HK-2 (cell line): ENCODE measurements at regions not wholly inside any gene's neighbourhood (a gene's known extent, or its start where the extent isn't known, plus 50 kb on each side); places are given as distances from the start of the nearest gene placed in this dataset.

Experiments
- DNase-seq: peaks from one replicate; pipeline ENCODE4 v3.0.0-alpha.2; 2018; ENCODE audit not compliant: unreplicated experiment

GRCh38 chr7:423312-424260, 96.1 kb downstream of the PDGFA start:
- DNase-seq: no peak

- DNase-seq: no peak
These were observed 95.2 kb downstream of the PDGFA start for GRCh38 chr7:424301-424935.

GRCh38 chr7:424961-425793, 94.5 kb downstream of the PDGFA start:
- DNase-seq: no peak

- DNase-seq: no peak
These were observed 93.9 kb downstream of the PDGFA start for GRCh38 chr7:425794-426188.

- DNase-seq: no peak
These were observed 93.1 kb downstream of the PDGFA start for GRCh38 chr7:426510-426909.

- DNase-seq: no peak
These were observed 92.0 kb downstream of the PDGFA start for GRCh38 chr7:427506-428103.

- DNase-seq: no peak
These were observed 91.3 kb downstream of the PDGFA start for GRCh38 chr7:428387-428786.

- no peak for DNase-seq
These were observed 90.5 kb downstream of the PDGFA start for GRCh38 chr7:428927-429827.

GRCh38 chr7:429828-430180, 89.8 kb downstream of the PDGFA start:
- DNase-seq: no peak

GRCh38 chr7:431041-431440, 88.6 kb downstream of the PDGFA start:
- no peak for DNase-seq

- no peak for DNase-seq
These were observed 88.0 kb downstream of the PDGFA start for GRCh38 chr7:431658-432111.

- no peak for DNase-seq
These were observed 87.4 kb downstream of the PDGFA start for GRCh38 chr7:432256-432655.

GRCh38 chr7:432933-433332, 86.7 kb downstream of the PDGFA start:
- no peak for DNase-seq

GRCh38 chr7:433558-433957, 86.1 kb downstream of the PDGFA start:
- no peak for DNase-seq

- no peak for DNase-seq
These were observed 84.6 kb downstream of the PDGFA start for GRCh38 chr7:434891-435629.

GRCh38 chr7:435630-436366, 83.8 kb downstream of the PDGFA start:
- no peak for DNase-seq

GRCh38 chr7:436367-437128, 83.1 kb downstream of the PDGFA start:
- no peak for DNase-seq

GRCh38 chr7:437329-438251, 82.1 kb downstream of the PDGFA start:
- no peak for DNase-seq
